ENCODE measurements at regions not wholly inside any gene's neighbourhood (a gene's known extent, or its start where the extent isn't known, plus 50 kb on each side); places are given as distances from the start of the nearest gene placed in this dataset.
"Not testable (repeated sequence)": the region's sequence is repeated elsewhere in the genome, so short reads cannot be mapped to it uniquely, and the experiment has no call there.

DNA sequence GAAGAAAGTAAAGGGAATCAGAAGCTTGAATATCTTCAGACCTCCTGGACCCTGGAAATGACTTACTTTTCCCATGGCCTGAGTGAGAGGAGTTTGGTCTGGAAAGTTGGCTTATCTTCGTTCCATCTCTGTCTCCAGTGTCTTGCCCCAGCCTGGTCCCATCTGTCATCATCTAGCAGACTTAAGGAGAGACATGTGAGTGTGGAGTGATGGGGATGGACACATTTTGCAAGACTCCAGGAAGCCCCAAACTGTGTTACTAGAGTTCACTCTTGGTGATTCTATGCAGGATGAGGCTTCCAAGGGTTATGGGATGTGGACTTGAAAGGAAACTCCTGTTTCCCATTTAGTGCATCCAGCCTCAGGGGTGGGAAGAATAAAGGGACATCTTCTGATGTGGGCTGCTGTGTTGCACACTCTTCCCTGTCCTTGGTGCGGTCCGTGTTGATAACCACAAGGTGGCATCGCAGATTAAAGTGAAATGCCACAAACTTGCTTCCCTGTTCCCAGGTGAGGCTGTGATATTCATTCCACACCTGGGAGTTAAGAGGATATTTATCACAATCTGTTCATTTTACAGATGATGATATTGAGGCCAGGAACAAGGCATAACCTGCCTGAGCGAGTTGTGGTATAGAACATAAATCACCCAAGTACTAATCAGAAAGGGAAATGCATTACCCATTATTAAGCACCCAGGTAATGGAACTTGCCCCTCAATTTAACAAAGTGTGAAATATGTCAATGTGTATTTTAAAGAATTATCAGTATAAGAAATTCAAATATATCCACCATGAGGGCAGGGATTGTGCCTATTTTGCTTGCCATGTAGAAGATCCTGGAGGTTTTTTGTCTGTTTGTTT lies 269.9 kb upstream of the PAPPA start:
- H3K4me1 Mint-ChIP-seq (ENCODE audit: low read depth), result no peaks in the 10 kb centered on the region
- H3K4me3 Mint-ChIP-seq, result no peak overlapping the region
- no peaks in the 10 kb centered on the region for H3K9me3 Mint-ChIP-seq
- no peaks in the 10 kb centered on the region for H3K36me3 Mint-ChIP-seq (ENCODE audit: low read depth)
- H3K27me3 Mint-ChIP-seq (ENCODE audit: low read depth), result no peaks in the 10 kb centered on the region
- H3K27ac Mint-ChIP-seq, result no peak overlapping the region

GRCh38 chr9:115884846-115885245 lies 268.7 kb upstream of the PAPPA start:
- no peak overlapping the region for H3K4me3 Mint-ChIP-seq
- H3K4me1 Mint-ChIP-seq (ENCODE audit: low read depth), result no peaks in the 10 kb centered on the region
- no peaks in the 10 kb centered on the region for H3K9me3 Mint-ChIP-seq
- no peaks in the 10 kb centered on the region for H3K36me3 Mint-ChIP-seq (ENCODE audit: low read depth)
- no peaks in the 10 kb centered on the region for H3K27me3 Mint-ChIP-seq (ENCODE audit: low read depth)
- H3K27ac Mint-ChIP-seq, result no peak overlapping the region

DNA sequence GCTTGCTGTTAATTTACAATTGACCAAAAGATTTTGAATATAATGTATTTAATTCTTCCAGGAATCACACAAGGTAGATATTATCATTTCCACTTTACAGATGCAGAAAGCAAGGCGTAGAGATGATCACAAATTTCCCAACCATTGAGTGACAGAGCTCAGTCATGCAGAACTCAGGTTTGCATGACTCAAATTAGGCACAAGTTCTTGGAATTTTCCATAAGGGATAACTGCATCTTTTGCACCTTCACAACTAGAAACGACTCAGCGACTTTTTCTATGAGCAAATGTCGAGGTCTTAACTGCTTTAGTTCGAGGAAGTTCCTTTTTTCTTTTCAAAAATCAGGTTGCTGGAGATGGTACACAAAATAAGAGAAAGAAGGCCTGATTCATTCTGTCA lies 265.5 kb upstream of the PAPPA start:
- H3K36me3 Mint-ChIP-seq (ENCODE audit: low read depth), result no peaks in the 10 kb centered on the region
- no peaks in the 10 kb centered on the region for H3K9me3 Mint-ChIP-seq
- H3K27me3 Mint-ChIP-seq (ENCODE audit: low read depth), result no peaks in the 10 kb centered on the region
- no peak overlapping the region for H3K27ac Mint-ChIP-seq
- H3K4me1 Mint-ChIP-seq (ENCODE audit: low read depth), result no peaks in the 10 kb centered on the region
- H3K4me3 Mint-ChIP-seq, result no peak overlapping the region

GRCh38 chr9:115891929-115892328 lies 261.7 kb upstream of the PAPPA start:
- H3K4me1 Mint-ChIP-seq (ENCODE audit: low read depth), result no peaks in the 10 kb centered on the region
- no peaks in the 10 kb centered on the region for H3K36me3 Mint-ChIP-seq (ENCODE audit: low read depth)
- H3K27ac Mint-ChIP-seq, result no peak overlapping the region
- no peaks in the 10 kb centered on the region for H3K27me3 Mint-ChIP-seq (ENCODE audit: low read depth)
- no peak overlapping the region for H3K4me3 Mint-ChIP-seq
- H3K9me3 Mint-ChIP-seq, result no peaks in the 10 kb centered on the region

- H3K4me1 Mint-ChIP-seq (ENCODE audit: low read depth); H3K27ac Mint-ChIP-seq; H3K36me3 Mint-ChIP-seq (ENCODE audit: low read depth); H3K9me3 Mint-ChIP-seq; H3K27me3 Mint-ChIP-seq (ENCODE audit: low read depth); H3K4me3 Mint-ChIP-seq: not testable (repeated sequence)
Measured at GRCh38 chr9:115898478-115898877, 255.1 kb upstream of the PAPPA start.

- Mint-ChIP-seq H3K9me3 (no peaks in the 10 kb centered on the region), H3K27ac (no peak overlapping the region), H3K4me1 (ENCODE audit: low read depth) (no peaks in the 10 kb centered on the region), H3K4me3 (no peak overlapping the region), H3K27me3 (ENCODE audit: low read depth) (no peaks in the 10 kb centered on the region), H3K36me3 (ENCODE audit: low read depth) (no peaks in the 10 kb centered on the region)
Measured at GRCh38 chr9:115900698-115901097, 252.9 kb upstream of the PAPPA start.

DNA sequence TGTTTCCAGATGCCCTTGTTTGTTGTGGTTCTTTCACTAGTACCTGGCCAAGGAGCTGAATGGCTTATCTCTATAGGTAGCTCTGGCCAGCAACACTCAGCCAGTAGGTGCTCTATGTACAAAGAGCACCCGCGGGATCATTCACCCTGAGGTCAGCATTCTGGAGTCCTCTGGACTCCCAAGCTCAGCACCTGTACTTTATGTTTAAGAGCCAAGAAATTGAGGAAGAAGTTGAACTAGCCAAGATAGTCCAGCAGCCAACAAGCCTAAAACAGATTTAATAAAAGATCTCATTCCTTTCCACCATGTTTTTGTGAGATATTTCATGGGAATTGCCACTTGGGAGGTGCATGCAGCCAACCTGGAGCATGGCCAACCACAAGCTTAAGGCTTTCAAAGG lies 242.6 kb upstream of the PAPPA start:
- Mint-ChIP-seq H3K9me3 (no peaks in the 10 kb centered on the region), H3K4me3 (no peak overlapping the region), H3K27me3 (ENCODE audit: low read depth) (no peaks in the 10 kb centered on the region), H3K36me3 (ENCODE audit: low read depth) (no peaks in the 10 kb centered on the region), H3K27ac (no peak overlapping the region), H3K4me1 (ENCODE audit: low read depth) (no peaks in the 10 kb centered on the region)

GRCh38 chr9:115912086-115912485 lies 241.5 kb upstream of the PAPPA start:
- H3K36me3 Mint-ChIP-seq (ENCODE audit: low read depth), result no peaks in the 10 kb centered on the region
- no peaks in the 10 kb centered on the region for H3K9me3 Mint-ChIP-seq
- no peak overlapping the region for H3K4me3 Mint-ChIP-seq
- H3K27me3 Mint-ChIP-seq (ENCODE audit: low read depth), result no peaks in the 10 kb centered on the region
- H3K4me1 Mint-ChIP-seq (ENCODE audit: low read depth), result no peaks in the 10 kb centered on the region
- H3K27ac Mint-ChIP-seq, result no peak overlapping the region

DNA sequence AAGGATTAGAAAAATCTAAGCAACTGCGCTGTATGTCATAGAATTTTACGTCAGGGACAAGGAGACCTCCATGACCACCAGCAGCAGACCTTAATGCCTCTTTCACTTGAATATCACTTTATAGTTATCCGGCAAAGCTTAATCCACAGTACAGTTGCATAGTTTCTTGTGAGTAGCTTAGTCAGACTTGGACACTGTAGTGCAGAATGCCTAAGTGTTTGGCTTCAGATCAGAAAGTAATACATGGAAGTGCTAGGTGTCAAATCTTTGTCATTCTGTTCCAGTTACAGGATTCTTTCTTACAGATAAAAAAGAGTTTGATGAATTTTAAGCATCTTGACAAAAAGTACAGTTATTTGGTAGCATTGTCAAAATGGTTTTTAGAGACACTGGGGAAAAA lies 239.9 kb upstream of the PAPPA start:
- H3K9me3 Mint-ChIP-seq, result no peaks in the 10 kb centered on the region
- no peak overlapping the region for H3K27ac Mint-ChIP-seq
- H3K4me1 Mint-ChIP-seq (ENCODE audit: low read depth), result no peaks in the 10 kb centered on the region
- H3K36me3 Mint-ChIP-seq (ENCODE audit: low read depth), result no peaks in the 10 kb centered on the region
- no peaks in the 10 kb centered on the region for H3K27me3 Mint-ChIP-seq (ENCODE audit: low read depth)
- H3K4me3 Mint-ChIP-seq, result no peak overlapping the region

DNA sequence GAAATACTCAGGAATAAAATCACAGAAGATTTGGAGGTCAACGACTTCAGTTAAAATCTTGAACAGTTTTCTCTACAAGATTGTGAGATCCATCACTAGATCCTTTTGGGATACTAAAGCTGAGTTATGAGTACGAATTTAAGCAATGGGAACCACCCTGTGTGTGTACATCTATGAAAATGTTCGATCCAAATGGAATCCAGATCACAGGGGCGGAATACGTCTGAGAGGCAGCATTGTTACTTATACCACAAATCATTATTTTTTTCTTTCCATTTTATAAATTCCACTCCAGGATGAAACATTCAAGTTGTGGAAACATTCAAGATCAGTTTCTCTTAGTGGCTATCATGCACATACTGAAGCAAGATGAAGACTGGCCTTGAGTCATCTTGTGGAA lies 239.3 kb upstream of the PAPPA start:
- Mint-ChIP-seq H3K27ac (no peak overlapping the region), H3K9me3 (no peaks in the 10 kb centered on the region), H3K4me3 (no peak overlapping the region), H3K4me1 (ENCODE audit: low read depth) (no peaks in the 10 kb centered on the region), H3K36me3 (ENCODE audit: low read depth) (no peaks in the 10 kb centered on the region), H3K27me3 (ENCODE audit: low read depth) (no peaks in the 10 kb centered on the region)

- no peak overlapping the region for H3K27ac Mint-ChIP-seq
- no peaks in the 10 kb centered on the region for H3K36me3 Mint-ChIP-seq (ENCODE audit: low read depth)
- no peaks in the 10 kb centered on the region for H3K4me1 Mint-ChIP-seq (ENCODE audit: low read depth)
- H3K27me3 Mint-ChIP-seq (ENCODE audit: low read depth), result no peaks in the 10 kb centered on the region
- H3K4me3 Mint-ChIP-seq, result no peak overlapping the region
- no peaks in the 10 kb centered on the region for H3K9me3 Mint-ChIP-seq
Measured at GRCh38 chr9:115921301-115921700, 232.3 kb upstream of the PAPPA start.

DNA sequence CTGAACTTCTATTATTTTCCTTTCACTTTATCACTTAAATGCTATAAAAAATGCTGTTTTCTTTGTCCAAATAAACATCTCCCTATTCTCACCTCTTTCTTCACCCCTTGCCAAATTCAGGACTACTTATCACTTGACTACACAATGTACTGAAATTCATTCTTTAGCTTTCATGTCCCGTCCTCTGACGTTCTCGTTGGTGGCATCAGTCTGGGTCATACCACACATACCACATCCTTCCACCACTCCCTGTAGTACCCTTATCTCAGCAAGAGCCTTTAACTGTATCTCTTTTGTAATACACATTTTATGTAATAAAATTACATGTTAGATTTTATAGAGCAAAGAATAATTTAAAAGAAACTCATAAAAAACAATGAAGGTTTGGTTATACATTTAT lies 231.1 kb upstream of the PAPPA start:
- H3K36me3 Mint-ChIP-seq (ENCODE audit: low read depth), result no peaks in the 10 kb centered on the region
- no peaks in the 10 kb centered on the region for H3K27me3 Mint-ChIP-seq (ENCODE audit: low read depth)

DNA sequence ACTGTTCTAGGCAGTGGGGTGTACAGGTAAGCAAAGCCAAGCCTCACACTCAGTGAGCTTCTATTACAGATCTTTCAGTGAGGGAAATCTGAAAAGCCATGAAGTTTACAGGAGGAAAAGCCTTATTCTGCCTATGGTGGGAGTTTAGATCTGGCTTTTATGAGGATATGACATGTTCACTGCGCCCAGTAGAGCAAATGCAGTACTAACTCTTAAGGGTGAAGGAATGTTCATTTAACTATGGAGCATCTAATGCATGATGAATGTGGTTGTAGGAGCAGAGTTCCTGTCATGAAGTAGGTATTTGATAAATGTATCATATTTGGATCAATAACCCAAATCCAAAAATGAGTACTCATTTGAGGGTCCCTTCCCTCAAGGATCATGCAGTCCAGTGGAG lies 230.2 kb upstream of the PAPPA start:
- Mint-ChIP-seq H3K36me3 (ENCODE audit: low read depth) (no peaks in the 10 kb centered on the region), H3K4me1 (ENCODE audit: low read depth) (no peaks in the 10 kb centered on the region), H3K4me3 (no peak overlapping the region), H3K9me3 (peaks cover 3% of the 10 kb centered on the region), H3K27me3 (ENCODE audit: low read depth) (no peaks in the 10 kb centered on the region), H3K27ac (no peak overlapping the region)

More for the DNA sequence above, 231.1 kb upstream of the PAPPA start:
- H3K27ac Mint-ChIP-seq, result no peak overlapping the region
- peaks cover 3% of the 10 kb centered on the region for H3K9me3 Mint-ChIP-seq
- H3K4me3 Mint-ChIP-seq, result no peak overlapping the region
- H3K4me1 Mint-ChIP-seq (ENCODE audit: low read depth), result no peaks in the 10 kb centered on the region

GRCh38 chr9:115923903-115924668 lies 229.5 kb upstream of the PAPPA start:
- H3K4me1 Mint-ChIP-seq (ENCODE audit: low read depth), result no peaks in the 10 kb centered on the region
- H3K27ac Mint-ChIP-seq, result no peak overlapping the region
- H3K9me3 Mint-ChIP-seq, result peaks cover 3% of the 10 kb centered on the region
- no peaks in the 10 kb centered on the region for H3K27me3 Mint-ChIP-seq (ENCODE audit: low read depth)
- no peak overlapping the region for H3K4me3 Mint-ChIP-seq
- no peaks in the 10 kb centered on the region for H3K36me3 Mint-ChIP-seq (ENCODE audit: low read depth)

GRCh38 chr9:115924669-115924987 lies 229.0 kb upstream of the PAPPA start:
- no peak overlapping the region for H3K4me3 Mint-ChIP-seq
- no peaks in the 10 kb centered on the region for H3K4me1 Mint-ChIP-seq (ENCODE audit: low read depth)
- H3K27ac Mint-ChIP-seq, result no peak overlapping the region
- no peaks in the 10 kb centered on the region for H3K36me3 Mint-ChIP-seq (ENCODE audit: low read depth)
- H3K27me3 Mint-ChIP-seq (ENCODE audit: low read depth), result no peaks in the 10 kb centered on the region
- peaks cover 3% of the 10 kb centered on the region for H3K9me3 Mint-ChIP-seq
